GM12878 (cell line): ENCODE measurements at regions not wholly inside any gene's neighbourhood (a gene's known extent, or its start where the extent isn't known, plus 50 kb on each side); places are given as distances from the start of the nearest gene placed in this dataset.

Experiments
- ATAC-seq: fragments of 200-7000 bp; cut with Tn5 transposase; 3 replicates; pipeline ENCODE4 v1.9.1; 2020; ENCODE audit warnings: mild to moderate bottlenecking, moderate library complexity
- BruUV-seq: library from RNA; stranded (reverse); fragments of 400-500 nt; replicated peaks from 2 replicates; lab custom pipeline; 2021; lab: Mats Ljungman, UMichigan
- CTCF ChIA-PET: fragments of 300-600 bp; sonication (Branson Sonifier 250); formaldehyde crosslinking; extraction: SDS; loops from one replicate; lab custom pipeline; 2021; ENCODE audit warnings: inconsistent platforms; lab: Yijun Ruan, JAX
- POLR2A ChIA-PET: fragments of 350-600 bp; formaldehyde crosslinking; extraction: SDS; loops from one replicate; lab custom pipeline; 2021; ENCODE audit warnings: inconsistent platforms; lab: Charles Lee
- RAD21 ChIA-PET: fragments of 300-600 bp; sonication (Branson Sonifier 250); formaldehyde crosslinking; loops from one replicate; lab custom pipeline; 2023; ENCODE audit warnings: antibody characterized with exemption; ENCODE audit not compliant: unreplicated experiment; lab: Charles Lee
- SMC1A ChIA-PET: fragments of 300-600 bp; sonication (Branson Sonifier 250); formaldehyde crosslinking; loops from one replicate; lab custom pipeline; 2023; ENCODE audit not compliant: unreplicated experiment, uncharacterized antibody; lab: Charles Lee
- DNase-seq: peaks from one replicate; pipeline ENCODE4 v3.0.0-alpha.2; 2011; ENCODE audit warnings: low read depth, low spot score
- FAIRE-seq: peaks from 3 replicates; lab custom pipeline; 2011; peaks lifted over from hg19 to GRCh38; lab: Jason Lieb, UNC
- H2AFZ ChIP-seq: 2 replicates; pipeline ENCODE4 v1.6.0; 2011; ENCODE audit warnings: low read depth, low read length, control low read depth; ENCODE audit not compliant: control insufficient read depth
- H3K27ac ChIP-seq: 2 replicates; pipeline ENCODE4 v1.5.1; 2011; ENCODE audit warnings: control low read depth; ENCODE audit not compliant: control insufficient read depth, insufficient read depth
- H3K27me3 ChIP-seq, 2 experiments: replicated peaks in 1 of 2; 2 replicates each; pipeline versions ENCODE4 v1.6.0 to v1.6.1; 2011; ENCODE audit warnings: low read length in 1 of 2; ENCODE audit not compliant: control insufficient read depth in 2 of 2, insufficient read depth in 2 of 2
- H3K36me3 ChIP-seq, 2 experiments: 2 replicates each; pipeline ENCODE4 v1.5.1; 2011; ENCODE audit warnings: low read length in 1 of 2; ENCODE audit not compliant: control insufficient read depth in 2 of 2, insufficient read depth in 2 of 2
- H3K4me1 ChIP-seq: 2 replicates; pipeline ENCODE4 v1.6.1; 2011; ENCODE audit warnings: mild to moderate bottlenecking, low read length, moderate library complexity, mixed read lengths; ENCODE audit not compliant: control insufficient read depth, insufficient read depth
- H3K4me2 ChIP-seq: 2 replicates; pipeline ENCODE4 v1.6.0; 2011; ENCODE audit warnings: control low read depth; ENCODE audit not compliant: control insufficient read depth, insufficient read depth
- H3K4me3 ChIP-seq: fragments of 200-600 bp; sonication (generic); 2 replicates; pipeline ENCODE4 v1.5.1; 2016
- H3K79me2 ChIP-seq: 2 replicates; pipeline ENCODE4 v1.6.0; 2011; ENCODE audit warnings: low read length; ENCODE audit not compliant: control insufficient read depth, insufficient read depth
- H3K9ac ChIP-seq: 2 replicates; pipeline ENCODE4 v1.8.0; 2011; ENCODE audit warnings: low read length, control low read depth, mixed read lengths; ENCODE audit not compliant: control insufficient read depth, insufficient read depth
- H3K9me3 ChIP-seq: replicated peaks from 3 replicates; pipeline ENCODE4 v1.5.1; 2011; ENCODE audit warnings: mild to moderate bottlenecking, low read length; ENCODE audit not compliant: control insufficient read depth, insufficient read depth
- H4K20me1 ChIP-seq: 2 replicates; pipeline ENCODE4 v1.6.0; 2011; ENCODE audit not compliant: control insufficient read depth, insufficient read depth
- BCL3 ChIP-seq: IDR thresholded peaks from 2 replicates; pipeline ENCODE4 v1.6.1; 2011; ENCODE audit warnings: borderline replicate concordance, low read depth, mild to moderate bottlenecking, moderate library complexity, low read length; ENCODE audit not compliant: insufficient read depth, poor library complexity, severe bottlenecking
- BHLHE40 ChIP-seq, 2 experiments: fragments of 450-650 bp in 1 of 2; IDR thresholded peaks; 2 replicates each; pipeline ENCODE4 v1.6.1; 2011 to 2017; ENCODE audit warnings: low read depth in 2 of 2, borderline replicate concordance in 1 of 2, improper control_type of control experiment in 1 of 2, low read length in 1 of 2, mild to moderate bottlenecking in 1 of 2
- EED ChIP-seq: sonication (generic); IDR thresholded peaks from 2 replicates; pipeline ENCODE4 v1.6.1; 2016; ENCODE audit warnings: antibody characterized with exemption, low read depth
- FOXK2 ChIP-seq: fragments of 450-650 bp; IDR thresholded peaks from 2 replicates; pipeline ENCODE4 v1.6.1; 2017; ENCODE audit warnings: mild to moderate bottlenecking, moderate library complexity
- GATAD2B ChIP-seq: fragments of 450-650 bp; conservative IDR thresholded peaks from 2 replicates; pipeline ENCODE4 v1.6.1; 2017; ENCODE audit warnings: low read depth, mild to moderate bottlenecking, moderate library complexity
- HDGF ChIP-seq: fragments of 450-650 bp; IDR thresholded peaks from 2 replicates; pipeline ENCODE4 v1.6.1; 2016; ENCODE audit warnings: antibody characterized with exemption
- MEF2A ChIP-seq: IDR thresholded peaks from 2 replicates; pipeline ENCODE4 v1.6.1; 2011; ENCODE audit warnings: low read depth, mild to moderate bottlenecking, low read length, moderate library complexity; ENCODE audit not compliant: insufficient read depth
- NR2C2 ChIP-seq: IDR thresholded peaks from 2 replicates; pipeline ENCODE4 v1.6.1; 2011; ENCODE audit warnings: borderline replicate concordance, low read depth; ENCODE audit not compliant: control insufficient read depth, insufficient read length
- RB1 ChIP-seq: fragments of 450-650 bp; formaldehyde crosslinking; IDR thresholded peaks from 2 replicates; pipeline ENCODE4 v1.6.1; 2017; ENCODE audit warnings: mild to moderate bottlenecking, borderline replicate concordance
- RBBP5 ChIP-seq: fragments of 200-600 bp; sonication (generic); conservative IDR thresholded peaks from 2 replicates; pipeline ENCODE4 v1.6.1; 2016
- RCOR1 ChIP-seq: conservative IDR thresholded peaks from 2 replicates; pipeline ENCODE4 v1.6.1; 2012; ENCODE audit warnings: low read depth, low read length, improper control_type of control experiment
- RFX5 ChIP-seq: IDR thresholded peaks from 2 replicates; pipeline ENCODE4 v1.6.1; 2011; ENCODE audit warnings: low read depth, low read length, improper control_type of control experiment
- SP1 ChIP-seq: IDR thresholded peaks from one replicate; pipeline ENCODE4 v1.6.1; 2011; ENCODE audit warnings: low read depth, low read length
- SREBF1 ChIP-seq: IDR thresholded peaks from 2 replicates; pipeline ENCODE4 v1.6.1; 2012; ENCODE audit warnings: mild to moderate bottlenecking, low read length
- SRF ChIP-seq, 2 experiments: IDR thresholded peaks; 2 replicates each; pipeline ENCODE4 v1.6.1; 2011; ENCODE audit warnings: low read depth in 2 of 2, low read length in 2 of 2, mild to moderate bottlenecking in 1 of 2, moderate library complexity in 1 of 2
- TARDBP ChIP-seq: IDR thresholded peaks from 2 replicates; pipeline ENCODE4 v1.6.1; 2016; ENCODE audit warnings: borderline replicate concordance
- TCF12 ChIP-seq: IDR thresholded peaks from 2 replicates; pipeline ENCODE4 v1.6.1; 2011; ENCODE audit warnings: low read depth, mild to moderate bottlenecking, low read length
- TCF7 ChIP-seq: IDR thresholded peaks from 2 replicates; pipeline ENCODE4 v1.6.1; 2014; ENCODE audit warnings: antibody characterized with exemption, borderline replicate concordance
- ZBTB33 ChIP-seq: fragments of 450-650 bp; IDR thresholded peaks from 2 replicates; pipeline ENCODE4 v1.6.1; 2017; ENCODE audit warnings: mild to moderate bottlenecking
- WGBS: methylation state at CpG from one replicate; pipeline ENCODE4 v1.1.6; 2016; ENCODE audit warnings: low lambda C conversion rate; ENCODE audit not compliant: insufficient replicate concordance, insufficient coverage; ENCODE audit errors: missing lambda C conversion rate; 5-methylcytosine and 5-hydroxymethylcytosine counted together
- in situ Hi-C: fragments of 300-500 bp; cut with MboI; formaldehyde crosslinking; loops from 9 replicates; pipeline ENCODE4 v1.14.3; 2018; ENCODE audit warnings: mixed read lengths
- intact Hi-C: fragments of 100-400 bp; cut with micrococcal nuclease; formaldehyde crosslinking; loops from one replicate; pipeline ENCODE4 v1.14.2; 2022; ENCODE audit not compliant: unreplicated experiment

DNA sequence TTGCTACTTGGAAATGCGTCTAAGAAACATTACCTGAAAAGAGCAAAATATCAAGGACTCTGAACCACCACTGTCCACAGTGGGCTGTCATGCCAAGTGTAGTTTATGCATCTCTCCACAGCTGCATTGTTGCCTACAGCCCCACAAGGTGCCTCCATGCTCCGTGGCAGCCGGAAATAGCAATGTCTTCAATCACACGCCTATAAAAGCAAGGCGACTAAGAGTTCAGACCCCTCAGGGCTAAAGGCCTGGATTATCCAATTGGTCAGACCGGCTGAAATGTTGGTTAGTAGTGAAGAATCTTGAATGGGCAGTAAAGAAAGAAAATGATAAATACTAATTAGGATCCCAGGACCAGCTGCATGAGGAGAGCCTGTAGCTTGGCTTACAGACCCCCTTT lies 114.0 kb upstream of the SLC35G4 start:
- Histone ChIP-seq H3K79me2 (no peaks in the 10 kb centered on the region), H2AFZ (no peak overlapping the region), H3K36me3 (no peaks in the 10 kb centered on the region), H3K4me3 (no peak overlapping the region), H3K27me3 (no peaks in the 10 kb centered on the region), H3K4me1 (no peaks in the 10 kb centered on the region), H3K27ac (no peak overlapping the region), H3K4me2 (no peak overlapping the region), H3K9ac (no peak overlapping the region), H3K9me3 (no peaks in the 10 kb centered on the region), H4K20me1 (no peaks in the 10 kb centered on the region)
- no peak for DNase-seq
- ATAC-seq = no peak
- intact Hi-C loops = no loop called here
- no peak for FAIRE-seq
- no peak for TF ChIP-seq BCL3
- no peak for TF ChIP-seq TARDBP
- TF ChIP-seq ZBTB33 = no peak
- TF ChIP-seq HDGF = no peak
- no peak for TF ChIP-seq SRF (IDR thresholded peaks at IDR 0.05; ENCODE audit: low read depth in 2 of 2, low read length in 2 of 2)
- no peak for TF ChIP-seq RFX5
- TF ChIP-seq SP1 = no peak
- TF ChIP-seq GATAD2B = no peak
- TF ChIP-seq FOXK2 = no peak
- no peak for TF ChIP-seq TCF7
- TF ChIP-seq TCF12 = no peak
- TF ChIP-seq EED = no peak
- TF ChIP-seq MEF2A = no peak
- TF ChIP-seq SREBF1 = no peak
- no peak for TF ChIP-seq RBBP5
- TF ChIP-seq RCOR1 = no peak
- no peak for TF ChIP-seq RB1
- no peak for TF ChIP-seq NR2C2
- TF ChIP-seq BHLHE40 (IDR thresholded peaks at IDR 0.05; ENCODE audit: borderline replicate concordance in 1 of 2, low read depth in 2 of 2, low read length in 1 of 2) = no peak
- no TSS peak for BruUV-seq
- WGBS = 58% methylated on average over 6 of the region's 6 CpGs
- ChIA-PET POLR2A (no interaction called here), CTCF (no interaction called here), RAD21 (no interaction called here), SMC1A (no interaction called here)
- in situ Hi-C loops = no loop called here
